ENCODE measurements at regions not wholly inside any gene's neighbourhood (a gene's known extent, or its start where the extent isn't known, plus 50 kb on each side); places are given as distances from the start of the nearest gene placed in this dataset.

GRCh38 chr1:235027076-235027861, 101.4 kb downstream of the TOMM20 start:
- Histone ChIP-seq H3K79me2 (ENCODE audit: insufficient read depth, low read length) (no peaks in the 10 kb centered on the region), H3K4me1 (ENCODE audit: insufficient read depth, low read length) (peaks cover 9% of the 10 kb centered on the region), H3K27me3 (ENCODE audit: insufficient read depth, low read length) (no peaks in the 10 kb centered on the region), H3K27ac (ENCODE audit: low read depth, low read length) (no peak overlapping the region), H3K9me3 (ENCODE audit: insufficient read depth, low read depth, low read length) (peaks cover 5% of the 10 kb centered on the region), H3K4me2 (ENCODE audit: low read length) (no peak overlapping the region), H4K20me1 (ENCODE audit: insufficient read depth, low read length) (no peaks in the 10 kb centered on the region), H3K36me3 (ENCODE audit: insufficient read depth, low read length) (no peaks in the 10 kb centered on the region), H3K9ac (ENCODE audit: low read length) (no peak overlapping the region), H3K4me3 (ENCODE audit: insufficient read depth, low read depth, low read length) (no peak overlapping the region), H2AFZ (ENCODE audit: low read depth, low read length) (no peak overlapping the region)
- TF ChIP-seq EZH2 (IDR thresholded peaks at IDR 0.05; ENCODE audit: insufficient read depth, low read length) (no peak), CTCF (IDR thresholded peaks at IDR 0.05; ENCODE audit: insufficient read depth, low read depth, low read length) (no peak)
- Mint-ChIP-seq H3K4me3 (ENCODE audit: unreplicated experiment) (no peak overlapping the region), H3K4me1 (ENCODE audit: low read depth, unreplicated experiment) (peaks cover 11% of the 10 kb centered on the region), H3K36me3 (ENCODE audit: low read depth, unreplicated experiment) (no peaks in the 10 kb centered on the region), H3K27ac (ENCODE audit: unreplicated experiment) (no peak overlapping the region), H3K27me3 (ENCODE audit: low read depth, unreplicated experiment) (no peaks in the 10 kb centered on the region), H3K9me3 (ENCODE audit: unreplicated experiment) (peaks cover 7% of the 10 kb centered on the region)
- no peak for DNase-seq (ENCODE audit: low read depth)
- FAIRE-seq, result no peak

- Histone ChIP-seq H2AFZ (ENCODE audit: low read depth, low read length) (no peak overlapping the region), H3K4me3 (ENCODE audit: insufficient read depth, low read depth, low read length) (no peak overlapping the region), H4K20me1 (ENCODE audit: insufficient read depth, low read length) (no peaks in the 10 kb centered on the region), H3K79me2 (ENCODE audit: insufficient read depth, low read length) (no peaks in the 10 kb centered on the region), H3K9ac (ENCODE audit: low read length) (no peak overlapping the region), H3K4me1 (ENCODE audit: insufficient read depth, low read length) (peaks cover 9% of the 10 kb centered on the region), H3K27me3 (ENCODE audit: insufficient read depth, low read length) (no peaks in the 10 kb centered on the region), H3K9me3 (ENCODE audit: insufficient read depth, low read depth, low read length) (peaks cover 5% of the 10 kb centered on the region), H3K27ac (ENCODE audit: low read depth, low read length) (no peak overlapping the region), H3K36me3 (ENCODE audit: insufficient read depth, low read length) (no peaks in the 10 kb centered on the region), H3K4me2 (ENCODE audit: low read length) (no peak overlapping the region)
- no peak for TF ChIP-seq CTCF (IDR thresholded peaks at IDR 0.05; ENCODE audit: insufficient read depth, low read depth, low read length)
- TF ChIP-seq EZH2 (IDR thresholded peaks at IDR 0.05; ENCODE audit: insufficient read depth, low read length), result no peak
- H3K27me3 Mint-ChIP-seq (ENCODE audit: low read depth, unreplicated experiment), result no peaks in the 10 kb centered on the region
- H3K36me3 Mint-ChIP-seq (ENCODE audit: low read depth, unreplicated experiment), result no peaks in the 10 kb centered on the region
- H3K4me1 Mint-ChIP-seq (ENCODE audit: low read depth, unreplicated experiment), result peaks cover 13% of the 10 kb centered on the region
- no peak overlapping the region for H3K4me3 Mint-ChIP-seq (ENCODE audit: unreplicated experiment)
- H3K27ac Mint-ChIP-seq (ENCODE audit: unreplicated experiment), result no peak overlapping the region
- peaks cover 7% of the 10 kb centered on the region for H3K9me3 Mint-ChIP-seq (ENCODE audit: unreplicated experiment)
- no peak for FAIRE-seq
- no peak for DNase-seq (ENCODE audit: low read depth)
These were observed 103.1 kb downstream of the TOMM20 start for GRCh38 chr1:235025422-235025984.

All from astrocyte (in vitro differentiated cells and primary cell).